OCI-LY3 (cell line): ENCODE measurements at regions not wholly inside any gene's neighbourhood (a gene's known extent, or its start where the extent isn't known, plus 50 kb on each side); places are given as distances from the start of the nearest gene placed in this dataset.

ENCODE experiments used
- H2AFZ ChIP-seq: fragments of 200-600, 300-600 bp; shearing (Covaris generic); 2 replicates; pipeline ENCODE4 v1.6.0; 2014; ENCODE audit warnings: antibody characterized with exemption, low read depth, low read length
- H3K27ac ChIP-seq: fragments of 200-600, 300-600 bp; sonication (generic); 2 replicates; pipeline ENCODE4 v1.5.1; 2014; ENCODE audit warnings: mild to moderate bottlenecking, low read length, moderate library complexity, mixed read lengths
- H3K27me3 ChIP-seq: fragments of 200-600, 300-600 bp; sonication (generic); 2 replicates; pipeline ENCODE4 v1.6.1; 2014; ENCODE audit warnings: low read depth, low read length, mixed read lengths
- H3K36me3 ChIP-seq: fragments of 200-600, 300-600 bp; sonication (generic); replicated peaks from 2 replicates; pipeline ENCODE3; 2014; ENCODE audit warnings: low read depth, low read length, mixed read lengths
- H3K4me1 ChIP-seq: fragments of 300-600, 200-600 bp; sonication (generic); 2 replicates; pipeline ENCODE4 v1.6.1; 2014; ENCODE audit warnings: low read length, mixed read lengths
- H3K4me2 ChIP-seq: fragments of 200-600, 300-600 bp; sonication (generic); 2 replicates; pipeline ENCODE4 v1.6.1; 2014; ENCODE audit warnings: low read length, mixed read lengths
- H3K4me3 ChIP-seq: fragments of 300-600, 200-600 bp; sonication (generic); 2 replicates; pipeline ENCODE4 v1.5.1; 2014; ENCODE audit warnings: antibody characterized with exemption, mild to moderate bottlenecking, low read length, moderate library complexity
- H3K79me2 ChIP-seq: fragments of 300-600, 200-600 bp; shearing (Covaris generic); 2 replicates; pipeline ENCODE4 v1.6.1; 2014; ENCODE audit warnings: mild to moderate bottlenecking, low read length, mixed read lengths
- H3K9ac ChIP-seq: fragments of 300-600, 200-600 bp; shearing (Covaris generic); 2 replicates; pipeline ENCODE4 v1.6.0; 2014; ENCODE audit warnings: mild to moderate bottlenecking, low read length, moderate library complexity
- H3K9me3 ChIP-seq: fragments of 200-600, 300-600 bp; shearing (Covaris generic); 2 replicates; pipeline ENCODE4 v1.6.1; 2014; ENCODE audit warnings: low read length, mixed read lengths; ENCODE audit not compliant: insufficient read depth
- H4K20me1 ChIP-seq: fragments of 200-600, 300-600 bp; sonication (generic); 2 replicates; pipeline ENCODE4 v1.6.1; 2016; ENCODE audit warnings: low read length, mixed read lengths; ENCODE audit not compliant: insufficient read depth
- EZH2phosphoT487 ChIP-seq: fragments of 200-600 bp; shearing (Covaris generic); IDR thresholded peaks from 2 replicates; pipeline ENCODE4 v1.6.1; 2018; ENCODE audit warnings: antibody characterized with exemption, mixed run types, low read depth
- TF ChIP-seq, protein P1 (sequence below): fragments of 200-600, 300-600 bp; sonication (generic); IDR thresholded peaks from 2 replicates; pipeline ENCODE4 v1.5.1; 2014; ENCODE audit warnings: antibody characterized with exemption, low read length, low read depth

DNA sequence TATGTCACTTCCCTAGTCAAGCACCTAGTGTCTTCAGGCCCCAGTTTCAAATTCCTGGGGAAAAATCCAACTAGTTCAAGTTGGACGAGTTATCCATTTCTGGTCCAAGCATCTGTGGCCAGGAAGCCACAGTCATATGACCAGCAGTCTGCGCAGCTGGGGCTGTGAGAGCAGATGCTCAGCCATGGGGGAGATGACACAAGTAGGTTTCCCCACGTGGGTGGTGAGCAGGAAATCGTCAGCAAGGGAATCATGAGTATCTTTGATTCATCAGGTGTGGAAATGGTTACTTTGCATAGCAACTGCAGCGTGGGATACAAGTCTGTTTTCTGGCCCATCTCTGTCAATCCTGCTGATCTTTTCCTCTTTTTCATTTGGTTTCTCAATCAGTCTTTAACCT is 185.3 kb downstream of the C11orf91 start:
- Histone ChIP-seq H3K9me3 (no peaks in the 10 kb centered on the region), H3K79me2 (no peaks in the 10 kb centered on the region), H3K36me3 (no peaks in the 10 kb centered on the region), H3K9ac (no peak overlapping the region), H3K4me2 (0 out of 2 replicates have a peak overlapping the region, but pooled peaks have one; percentile 27), H3K27ac (no peak overlapping the region), H2AFZ (peak overlapping the region; percentile 58; the same call in 1 of the 2 replicates), H4K20me1 (no peaks in the 10 kb centered on the region), H3K4me1 (peaks cover 4% of the 10 kb centered on the region; the same call in 1 of the 2 replicates), H3K4me3 (no peak overlapping the region), H3K27me3 (peaks cover 16% of the 10 kb centered on the region; the same call in 1 of the 2 replicates)
- TF ChIP-seq EZH2phosphoT487: no peak
- TF ChIP-seq, protein P1, sequence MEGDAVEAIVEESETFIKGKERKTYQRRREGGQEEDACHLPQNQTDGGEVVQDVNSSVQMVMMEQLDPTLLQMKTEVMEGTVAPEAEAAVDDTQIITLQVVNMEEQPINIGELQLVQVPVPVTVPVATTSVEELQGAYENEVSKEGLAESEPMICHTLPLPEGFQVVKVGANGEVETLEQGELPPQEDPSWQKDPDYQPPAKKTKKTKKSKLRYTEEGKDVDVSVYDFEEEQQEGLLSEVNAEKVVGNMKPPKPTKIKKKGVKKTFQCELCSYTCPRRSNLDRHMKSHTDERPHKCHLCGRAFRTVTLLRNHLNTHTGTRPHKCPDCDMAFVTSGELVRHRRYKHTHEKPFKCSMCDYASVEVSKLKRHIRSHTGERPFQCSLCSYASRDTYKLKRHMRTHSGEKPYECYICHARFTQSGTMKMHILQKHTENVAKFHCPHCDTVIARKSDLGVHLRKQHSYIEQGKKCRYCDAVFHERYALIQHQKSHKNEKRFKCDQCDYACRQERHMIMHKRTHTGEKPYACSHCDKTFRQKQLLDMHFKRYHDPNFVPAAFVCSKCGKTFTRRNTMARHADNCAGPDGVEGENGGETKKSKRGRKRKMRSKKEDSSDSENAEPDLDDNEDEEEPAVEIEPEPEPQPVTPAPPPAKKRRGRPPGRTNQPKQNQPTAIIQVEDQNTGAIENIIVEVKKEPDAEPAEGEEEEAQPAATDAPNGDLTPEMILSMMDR: no peak

DNA sequence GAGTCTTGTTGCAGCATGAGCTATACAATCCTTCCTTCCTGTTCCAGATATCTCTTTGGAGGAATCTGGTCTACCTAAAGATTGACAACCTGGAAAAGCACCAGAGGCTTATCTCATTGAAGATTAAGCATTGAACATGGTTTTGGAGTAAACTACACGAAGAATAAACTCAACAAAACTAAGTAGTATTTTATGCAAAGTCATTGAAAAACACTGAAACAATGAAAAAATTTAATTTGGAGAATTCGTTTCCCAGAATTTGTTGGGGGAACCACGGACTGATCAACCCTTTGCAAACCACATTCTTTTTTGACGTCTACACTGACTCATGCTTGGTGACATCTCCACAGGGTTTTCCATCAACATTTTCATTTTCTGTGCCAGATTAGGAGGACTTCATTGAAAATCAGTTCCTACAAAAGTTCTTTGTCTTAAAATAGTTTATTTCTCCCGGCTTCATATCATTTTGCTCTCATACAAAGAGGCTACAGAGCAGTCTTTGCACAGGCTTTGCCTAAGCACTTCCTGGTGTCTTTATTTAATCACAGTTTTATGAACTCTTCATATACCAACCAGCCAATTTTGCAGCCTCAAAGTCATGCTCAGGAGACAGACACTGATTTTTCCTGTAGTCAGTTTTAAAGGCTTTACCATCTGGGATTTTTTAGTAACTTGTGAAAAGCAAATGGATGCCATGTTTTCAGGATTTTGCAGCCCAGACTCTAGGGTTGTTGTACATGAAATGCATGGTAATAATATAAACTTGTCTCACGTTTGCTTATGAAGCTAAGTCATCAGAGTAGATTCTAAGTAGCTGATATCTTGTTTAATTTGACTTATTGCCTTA is 186.3 kb downstream of the C11orf91 start:
- no peaks in the 10 kb centered on the region for H3K9me3 ChIP-seq
- H3K27me3 ChIP-seq: peaks cover 18% of the 10 kb centered on the region; the same call in 1 of the 2 replicates
- H2AFZ ChIP-seq: no peak overlapping the region
- H3K36me3 ChIP-seq: no peaks in the 10 kb centered on the region
- no peak overlapping the region for H3K27ac ChIP-seq
- no peaks in the 10 kb centered on the region for H4K20me1 ChIP-seq
- no peak overlapping the region for H3K4me3 ChIP-seq
- no peak overlapping the region for H3K4me2 ChIP-seq
- TF ChIP-seq, protein P1: no peak
- TF ChIP-seq EZH2phosphoT487: no peak
- no peaks in the 10 kb centered on the region for H3K79me2 ChIP-seq
- H3K4me1 ChIP-seq: peaks cover 4% of the 10 kb centered on the region; the same call in 1 of the 2 replicates
- no peak overlapping the region for H3K9ac ChIP-seq

DNA sequence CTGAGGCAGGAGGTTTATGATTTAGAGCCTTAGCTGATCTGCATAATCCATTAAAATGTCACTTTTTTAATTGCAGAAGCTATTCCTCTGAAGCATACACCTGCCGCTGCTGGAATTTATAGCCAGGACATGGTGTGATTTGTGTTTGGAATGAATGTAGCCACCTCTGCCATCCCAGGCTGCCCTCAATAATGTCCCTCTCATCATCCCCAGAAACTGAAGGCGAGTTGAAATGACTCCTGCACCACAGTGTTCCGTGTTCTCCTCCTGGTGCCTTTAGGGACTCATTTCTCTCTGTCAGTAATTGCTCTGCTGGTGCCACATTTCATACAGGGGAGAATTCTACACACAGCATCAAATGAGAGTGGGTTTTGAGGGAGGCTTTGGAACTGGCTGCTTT is 191.0 kb downstream of the C11orf91 start:
- no peaks in the 10 kb centered on the region for H3K36me3 ChIP-seq
- H3K27me3 ChIP-seq: peaks cover 32% of the 10 kb centered on the region
- no peak for TF ChIP-seq EZH2phosphoT487
- H3K4me2 ChIP-seq: no peak overlapping the region
- H3K4me1 ChIP-seq: no peaks in the 10 kb centered on the region
- H3K27ac ChIP-seq: no peak overlapping the region
- H3K79me2 ChIP-seq: no peaks in the 10 kb centered on the region
- no peak overlapping the region for H3K9ac ChIP-seq
- no peaks in the 10 kb centered on the region for H3K9me3 ChIP-seq
- no peak overlapping the region for H2AFZ ChIP-seq
- H4K20me1 ChIP-seq: no peaks in the 10 kb centered on the region
- H3K4me3 ChIP-seq: no peak overlapping the region

DNA sequence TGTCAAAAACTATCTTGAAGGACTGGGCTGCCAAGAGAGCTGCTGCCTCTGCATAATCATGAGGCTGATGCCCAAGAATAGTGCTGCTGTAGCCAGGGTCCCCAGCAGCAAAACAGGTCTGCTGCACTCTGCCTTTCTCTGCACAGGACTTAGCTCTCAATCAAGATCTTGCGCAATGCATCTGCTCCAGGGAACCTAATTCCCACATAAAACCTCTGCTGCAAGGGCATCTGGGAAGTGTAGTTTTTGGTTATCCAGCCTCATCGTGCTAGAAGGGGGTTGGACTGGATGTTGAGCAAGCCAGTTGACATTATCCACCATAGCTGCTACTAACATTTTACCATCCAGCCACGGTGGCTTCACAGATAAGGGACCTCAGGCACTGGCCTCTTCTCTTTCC is 192.7 kb downstream of the C11orf91 start:
- Histone ChIP-seq H3K9me3 (no peaks in the 10 kb centered on the region), H3K27ac (no peak overlapping the region), H4K20me1 (no peaks in the 10 kb centered on the region), H3K4me2 (no peak overlapping the region), H3K4me1 (no peaks in the 10 kb centered on the region), H3K4me3 (no peak overlapping the region), H3K27me3 (peaks cover 35% of the 10 kb centered on the region), H3K9ac (no peak overlapping the region), H3K79me2 (no peaks in the 10 kb centered on the region), H3K36me3 (no peaks in the 10 kb centered on the region), H2AFZ (no peak overlapping the region)
- TF ChIP-seq, protein P1: no peak
- no peak for TF ChIP-seq EZH2phosphoT487
